ENCODE measurements at regions not wholly inside any gene's neighbourhood (a gene's known extent, or its start where the extent isn't known, plus 50 kb on each side); places are given as distances from the start of the nearest gene placed in this dataset.

- intact Hi-C loops (cut with DNase I; ENCODE audit: low total_unique reads) = no loop called here
- Histone ChIP-seq H3K9me3 (no peaks in the 10 kb centered on the region), H3K4me3 (no peak overlapping the region), H3K36me3 (no peaks in the 10 kb centered on the region), H3K27ac (no peak overlapping the region), H3K4me1 (no peaks in the 10 kb centered on the region), H3K27me3 (no peaks in the 10 kb centered on the region)
- no peak for TF ChIP-seq POLR2A (IDR thresholded peaks at IDR 0.05)
- TF ChIP-seq, protein P1, sequence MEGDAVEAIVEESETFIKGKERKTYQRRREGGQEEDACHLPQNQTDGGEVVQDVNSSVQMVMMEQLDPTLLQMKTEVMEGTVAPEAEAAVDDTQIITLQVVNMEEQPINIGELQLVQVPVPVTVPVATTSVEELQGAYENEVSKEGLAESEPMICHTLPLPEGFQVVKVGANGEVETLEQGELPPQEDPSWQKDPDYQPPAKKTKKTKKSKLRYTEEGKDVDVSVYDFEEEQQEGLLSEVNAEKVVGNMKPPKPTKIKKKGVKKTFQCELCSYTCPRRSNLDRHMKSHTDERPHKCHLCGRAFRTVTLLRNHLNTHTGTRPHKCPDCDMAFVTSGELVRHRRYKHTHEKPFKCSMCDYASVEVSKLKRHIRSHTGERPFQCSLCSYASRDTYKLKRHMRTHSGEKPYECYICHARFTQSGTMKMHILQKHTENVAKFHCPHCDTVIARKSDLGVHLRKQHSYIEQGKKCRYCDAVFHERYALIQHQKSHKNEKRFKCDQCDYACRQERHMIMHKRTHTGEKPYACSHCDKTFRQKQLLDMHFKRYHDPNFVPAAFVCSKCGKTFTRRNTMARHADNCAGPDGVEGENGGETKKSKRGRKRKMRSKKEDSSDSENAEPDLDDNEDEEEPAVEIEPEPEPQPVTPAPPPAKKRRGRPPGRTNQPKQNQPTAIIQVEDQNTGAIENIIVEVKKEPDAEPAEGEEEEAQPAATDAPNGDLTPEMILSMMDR (IDR thresholded peaks at IDR 0.05) = no peak
- no peak for DNase-seq
These were observed 138.3 kb downstream of the PCDH18 start for GRCh38 chr4:137394018-137394417.

DNA sequence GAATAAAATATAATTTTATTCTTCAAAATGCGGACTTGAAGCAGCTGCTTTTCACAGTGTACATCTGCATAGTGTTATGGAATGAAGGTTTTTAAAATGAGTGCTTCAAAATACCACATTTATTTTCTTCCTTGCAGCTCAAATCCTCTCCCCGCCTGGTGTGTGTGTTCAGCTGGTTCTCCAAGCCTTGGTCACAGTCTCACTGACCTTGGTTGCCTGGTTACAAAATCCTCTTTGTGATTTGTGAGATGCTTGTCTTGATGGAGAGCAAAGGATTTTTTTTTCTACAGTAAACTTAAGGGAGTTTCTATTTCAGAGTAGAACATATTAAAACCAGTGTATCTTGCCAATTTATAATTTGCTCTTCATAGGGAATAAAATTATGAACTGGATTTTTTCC lies 139.2 kb downstream of the PCDH18 start:
- Histone ChIP-seq H3K27ac (peak overlapping the region; percentile 7 to 17), H3K27me3 (no peaks in the 10 kb centered on the region), H3K9me3 (no peaks in the 10 kb centered on the region), H3K4me1 (no peaks in the 10 kb centered on the region), H3K36me3 (no peaks in the 10 kb centered on the region), H3K4me3 (no peak overlapping the region)
- DNase-seq = peak in 1 of 2 donors; percentile 21
- intact Hi-C loops (cut with DNase I; ENCODE audit: low total_unique reads) = no loop called here
- TF ChIP-seq POLR2A (IDR thresholded peaks at IDR 0.05) = no peak
- TF ChIP-seq, protein P1 (IDR thresholded peaks at IDR 0.05) = no peak

GRCh38 chr4:137390707-137391106 lies 141.6 kb downstream of the PCDH18 start:
- H3K27ac ChIP-seq = no peak overlapping the region
- no peak for TF ChIP-seq POLR2A (IDR thresholded peaks at IDR 0.05)
- TF ChIP-seq, protein P1 (IDR thresholded peaks at IDR 0.05) = no peak

DNA sequence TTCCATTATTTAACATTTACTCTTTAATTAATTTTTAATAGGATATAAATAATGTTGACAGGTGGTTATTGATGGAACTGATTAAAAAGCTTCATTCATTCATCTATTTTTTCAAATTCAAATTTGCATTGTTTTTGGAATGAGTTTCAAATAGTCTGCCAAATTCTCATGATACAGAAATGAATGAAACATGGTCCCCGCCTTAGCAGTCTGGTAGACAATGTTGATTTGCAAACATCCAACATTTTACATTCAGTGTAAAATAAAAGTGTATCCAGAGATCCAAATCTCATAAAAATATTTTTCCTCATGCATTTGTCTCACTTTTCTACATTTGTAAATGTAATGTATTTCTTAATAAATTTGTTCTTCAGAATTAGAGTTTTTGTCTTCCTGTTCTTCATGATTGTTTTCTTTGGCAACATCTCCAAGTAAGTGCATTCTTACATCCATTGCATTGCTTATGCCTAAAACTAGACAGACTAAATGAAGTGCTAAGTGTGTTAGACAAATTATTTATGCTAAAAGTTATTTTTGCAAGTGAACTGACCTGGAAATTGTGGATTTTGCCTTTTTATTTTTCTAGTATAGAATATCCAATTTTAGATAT lies 142.3 kb downstream of the PCDH18 start:
- intact Hi-C loops (cut with DNase I; ENCODE audit: low total_unique reads) = no loop called here
- TF ChIP-seq POLR2A (IDR thresholded peaks at IDR 0.05) = no peak
- TF ChIP-seq, protein P1 (IDR thresholded peaks at IDR 0.05) = no peak
- Histone ChIP-seq H3K4me3 (no peak overlapping the region), H3K27me3 (no peaks in the 10 kb centered on the region), H3K9me3 (no peaks in the 10 kb centered on the region), H3K36me3 (no peaks in the 10 kb centered on the region), H3K27ac (no peak overlapping the region), H3K4me1 (no peaks in the 10 kb centered on the region)
- no peak for DNase-seq

More at GRCh38 chr4:137390707-137391106, 141.6 kb downstream of the PCDH18 start:
- Histone ChIP-seq H3K36me3 (no peaks in the 10 kb centered on the region), H3K27me3 (no peaks in the 10 kb centered on the region), H3K4me1 (no peaks in the 10 kb centered on the region), H3K9me3 (no peaks in the 10 kb centered on the region), H3K4me3 (no peak overlapping the region)
- no peak for DNase-seq
- intact Hi-C loops (cut with DNase I; ENCODE audit: low total_unique reads) = no loop called here

DNA sequence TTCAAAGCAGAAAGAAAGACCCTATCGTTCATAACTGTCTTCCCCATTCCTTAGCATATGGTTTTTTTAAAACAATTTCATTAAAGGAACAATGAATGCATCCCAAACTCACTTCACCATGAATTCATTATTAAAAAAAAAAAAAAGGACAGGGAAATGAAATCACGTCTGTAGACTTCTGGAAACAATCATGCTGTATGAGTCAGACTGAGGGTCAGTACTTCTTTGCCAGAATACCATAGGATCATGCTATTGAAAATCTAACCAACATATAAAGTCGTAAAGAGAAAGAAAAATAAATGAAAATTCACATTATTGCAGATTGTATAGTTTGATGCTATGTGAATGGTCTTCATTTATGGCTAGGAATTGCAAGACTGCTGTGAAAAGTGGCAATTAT lies 144.4 kb downstream of the PCDH18 start:
- Histone ChIP-seq H3K27me3 (no peaks in the 10 kb centered on the region), H3K9me3 (no peaks in the 10 kb centered on the region), H3K4me1 (no peaks in the 10 kb centered on the region), H3K27ac (no peak overlapping the region), H3K4me3 (no peak overlapping the region), H3K36me3 (no peaks in the 10 kb centered on the region)
- intact Hi-C loops (cut with DNase I; ENCODE audit: low total_unique reads) = no loop called here
- DNase-seq = no peak
- TF ChIP-seq, protein P1 (IDR thresholded peaks at IDR 0.05) = no peak
- no peak for TF ChIP-seq POLR2A (IDR thresholded peaks at IDR 0.05)
